CD4-positive, alpha-beta T cell treated with Interleukin-12 subunit alpha and Interleukin-12 subunit beta, for 1 hour (primary cell): ENCODE measurements at regions not wholly inside any gene's neighbourhood (a gene's known extent, or its start where the extent isn't known, plus 50 kb on each side); places are given as distances from the start of the nearest gene placed in this dataset.

Experiments used
- DNase-seq: peaks from one replicate; pipeline ENCODE4 v3.0.0-alpha.2; 2020

DNA sequence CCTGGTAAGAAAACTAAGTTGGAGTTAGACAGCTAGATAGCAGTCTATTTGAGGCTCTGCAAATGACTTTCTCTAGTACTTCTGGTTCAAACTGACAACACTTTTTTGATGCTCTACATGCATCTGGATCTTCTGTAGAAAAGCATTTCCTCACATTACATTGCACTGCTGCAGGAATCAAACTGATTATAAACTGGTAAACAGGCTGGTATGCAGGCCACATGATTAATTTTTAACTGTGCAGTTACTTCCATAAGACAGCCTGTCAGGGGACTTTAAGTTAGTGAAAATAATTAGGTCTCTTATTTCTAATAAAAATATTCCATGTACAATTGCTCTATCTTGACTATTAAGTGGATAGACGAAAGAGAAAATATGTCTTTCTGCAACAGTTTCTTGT, 550.0 kb upstream of the ALCAM start:
- no peak for DNase-seq

GRCh38 chr3:104819333-104819732, 547.4 kb upstream of the ALCAM start:
- no peak for DNase-seq

GRCh38 chr3:104820959-104821358, 545.8 kb upstream of the ALCAM start:
- no peak for DNase-seq

DNA sequence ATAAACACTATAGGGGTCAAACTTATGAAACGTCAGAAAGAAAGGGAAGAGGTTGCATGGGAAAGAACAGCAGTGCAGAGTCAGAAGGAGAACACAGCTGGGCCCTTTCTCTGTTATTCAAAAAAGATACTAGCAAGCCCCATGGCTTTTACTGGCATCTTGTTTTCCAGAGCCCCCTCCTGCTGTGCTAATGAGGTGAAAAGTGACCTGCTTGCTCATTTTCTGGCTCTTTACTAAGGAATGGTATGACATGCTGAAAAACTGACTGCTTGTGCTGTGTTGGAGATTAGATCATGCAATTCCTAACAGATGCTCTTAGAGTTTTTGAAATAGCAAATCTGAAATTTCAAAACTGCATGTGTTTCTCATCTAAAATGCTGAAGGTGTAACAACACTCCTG, 541.6 kb upstream of the ALCAM start:
- DNase-seq = no peak

DNA sequence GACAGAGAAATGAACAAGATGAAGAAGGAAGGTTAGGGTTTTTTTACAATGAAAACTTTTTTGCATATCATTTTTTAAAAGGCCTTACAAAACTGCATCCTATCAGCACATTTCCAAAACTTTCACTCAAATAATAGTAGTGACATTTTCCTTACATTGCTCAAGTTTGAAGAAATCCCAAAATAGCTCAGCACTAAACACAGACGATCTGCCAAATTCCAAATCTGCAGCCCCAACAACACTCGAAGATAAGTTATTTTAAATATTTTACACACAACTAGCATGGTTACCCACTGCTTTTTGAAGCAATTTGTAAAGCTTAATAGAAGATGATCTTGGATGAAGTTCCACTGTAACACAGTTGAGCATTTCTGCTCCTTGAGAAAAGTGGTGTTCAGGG, 535.6 kb upstream of the ALCAM start:
- DNase-seq = no peak

- no peak for DNase-seq
Observed at GRCh38 chr3:104832530-104832929, 534.2 kb upstream of the ALCAM start.

- DNase-seq = no peak
Observed at GRCh38 chr3:104835376-104835775, 531.3 kb upstream of the ALCAM start.

- no peak for DNase-seq
Observed at GRCh38 chr3:104846270-104846669, 520.4 kb upstream of the ALCAM start.

DNA sequence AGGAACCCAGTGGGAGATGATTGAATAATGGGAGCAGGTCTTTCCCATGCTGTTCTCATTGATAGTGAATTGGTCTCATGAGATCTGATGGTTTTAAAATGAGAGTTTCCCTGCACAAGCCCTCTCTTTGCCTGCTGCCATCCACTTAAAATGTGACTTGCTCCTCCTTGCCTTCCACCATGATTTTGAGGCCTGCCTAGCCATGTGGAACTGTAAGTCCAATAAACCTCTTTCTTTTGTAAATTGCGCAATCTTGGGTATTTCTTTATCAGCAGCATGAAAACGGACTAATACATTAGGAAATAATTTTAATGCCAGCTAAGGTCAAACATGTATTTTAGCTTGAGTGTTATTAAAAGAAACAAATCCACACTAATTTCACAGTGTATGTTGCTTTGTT, 517.6 kb upstream of the ALCAM start:
- no peak for DNase-seq

DNA sequence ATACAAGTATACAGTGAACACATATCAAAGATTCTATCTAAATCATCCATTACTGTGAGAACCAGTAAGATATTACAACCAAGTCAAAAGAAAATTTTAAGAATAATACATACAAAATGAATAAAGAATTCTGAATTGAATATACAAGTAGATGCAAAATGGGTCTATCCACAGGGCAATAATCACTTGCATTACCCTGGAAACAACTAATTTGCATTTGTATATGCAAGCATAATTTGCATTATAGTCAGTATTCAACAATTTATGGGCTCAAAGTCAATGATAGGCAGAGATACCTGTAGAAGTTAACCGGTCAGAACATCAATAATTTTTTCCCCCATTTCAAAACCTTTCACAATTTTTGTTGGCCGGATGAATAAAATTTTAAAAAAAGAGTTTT, 512.2 kb upstream of the ALCAM start:
- no peak for DNase-seq

GRCh38 chr3:104855702-104856101, 511.0 kb upstream of the ALCAM start:
- no peak for DNase-seq

DNA sequence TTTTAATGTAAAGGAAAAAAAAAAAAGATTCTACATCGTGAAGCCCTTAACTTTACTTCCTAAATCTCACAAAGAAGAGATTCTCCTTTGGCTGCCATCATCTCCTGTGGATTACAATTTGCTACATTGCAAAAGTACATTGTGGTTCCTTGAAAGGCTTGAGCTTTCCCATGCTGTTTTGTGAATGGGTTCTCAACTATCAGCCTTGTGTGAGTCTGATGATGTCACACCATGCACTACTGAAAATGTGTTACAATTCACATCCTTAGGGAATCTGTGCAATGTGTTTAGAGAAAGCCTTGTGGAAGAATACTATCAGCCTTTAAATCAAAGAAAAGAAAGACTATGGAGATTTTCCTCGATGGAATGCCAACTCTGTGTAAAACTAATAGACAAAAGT, 510.0 kb upstream of the ALCAM start:
- no peak for DNase-seq

GRCh38 chr3:104868291-104868690, 498.4 kb upstream of the ALCAM start:
- DNase-seq = no peak

- no peak for DNase-seq
Observed at GRCh38 chr3:104870276-104870675, 496.4 kb upstream of the ALCAM start.

DNA sequence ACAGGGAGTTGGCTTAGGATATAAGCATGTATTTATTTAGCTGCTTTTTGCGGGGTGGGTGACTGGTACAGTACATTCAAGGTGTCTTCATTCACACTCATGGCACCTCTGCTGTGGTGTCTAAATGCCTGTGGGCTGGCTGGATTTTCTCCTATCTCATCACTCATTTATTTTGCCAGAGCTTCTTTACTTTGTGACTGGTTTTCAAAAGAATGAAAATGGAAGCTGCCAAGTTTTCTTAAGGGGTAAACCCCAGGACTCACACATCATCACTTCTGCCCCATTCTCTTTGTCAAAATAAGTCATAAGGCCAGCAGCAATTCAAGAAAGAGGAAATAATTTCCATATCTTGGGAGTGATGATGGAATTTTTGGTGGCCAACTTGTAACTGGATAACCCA, 493.4 kb upstream of the ALCAM start:
- no peak for DNase-seq

- no peak for DNase-seq
Observed at GRCh38 chr3:104878395-104878794, 488.3 kb upstream of the ALCAM start.

GRCh38 chr3:104879919-104880318, 486.8 kb upstream of the ALCAM start:
- no peak for DNase-seq

DNA sequence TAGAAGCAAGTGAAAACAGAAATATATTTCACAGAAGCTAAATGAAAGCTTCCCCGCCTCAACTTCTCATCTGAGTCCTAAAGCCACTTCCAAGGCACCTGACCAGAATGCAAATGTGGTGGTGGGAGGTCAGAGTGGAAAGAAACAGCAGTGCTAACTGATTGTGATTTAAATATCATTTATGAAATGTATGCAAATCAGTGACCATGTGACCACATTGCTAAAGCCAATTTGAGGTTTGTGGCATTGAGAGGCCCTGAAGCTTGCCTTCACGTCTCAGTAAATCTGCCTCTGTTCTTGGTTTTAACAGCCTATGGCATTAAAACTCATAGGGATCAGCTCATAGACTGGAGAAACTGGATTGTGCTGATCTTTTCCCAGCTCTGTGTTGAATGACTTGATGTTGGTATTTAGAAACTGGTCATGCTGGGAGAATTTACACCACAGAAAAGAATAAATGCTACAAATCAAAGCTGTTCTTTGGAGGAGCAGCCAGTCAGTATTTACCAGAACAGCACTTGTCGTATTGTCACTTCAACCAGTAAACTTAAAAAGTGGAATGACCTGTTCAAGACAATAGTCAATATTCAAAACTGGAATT, 481.4 kb upstream of the ALCAM start:
- DNase-seq = no peak

GRCh38 chr3:104886220-104886995, 480.3 kb upstream of the ALCAM start:
- no peak for DNase-seq

- no peak for DNase-seq
Observed at GRCh38 chr3:104887069-104887468, 479.6 kb upstream of the ALCAM start.

DNA sequence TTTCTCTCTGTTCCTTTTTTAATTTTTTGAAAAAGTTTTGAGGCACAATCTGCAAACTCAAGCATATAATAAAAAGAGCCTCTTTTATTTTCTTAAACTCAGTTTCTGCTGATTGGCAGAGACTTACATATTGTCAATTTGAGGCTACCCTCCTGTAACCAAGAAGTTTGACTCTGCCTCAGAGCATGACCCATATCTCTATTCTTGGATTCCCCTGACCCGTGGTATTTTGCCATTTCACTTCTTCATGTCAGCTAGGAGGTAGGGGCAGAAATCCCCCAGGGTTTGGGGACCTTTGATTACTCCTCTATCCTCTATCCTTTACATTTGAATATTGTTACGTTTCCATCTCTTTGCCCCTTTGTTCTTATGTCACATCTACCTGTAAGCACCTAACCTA, 479.1 kb upstream of the ALCAM start:
- DNase-seq = no peak

GRCh38 chr3:104892044-104892443, 474.7 kb upstream of the ALCAM start:
- DNase-seq = no peak

- no peak for DNase-seq
Observed at GRCh38 chr3:104896624-104897023, 470.1 kb upstream of the ALCAM start.

DNA sequence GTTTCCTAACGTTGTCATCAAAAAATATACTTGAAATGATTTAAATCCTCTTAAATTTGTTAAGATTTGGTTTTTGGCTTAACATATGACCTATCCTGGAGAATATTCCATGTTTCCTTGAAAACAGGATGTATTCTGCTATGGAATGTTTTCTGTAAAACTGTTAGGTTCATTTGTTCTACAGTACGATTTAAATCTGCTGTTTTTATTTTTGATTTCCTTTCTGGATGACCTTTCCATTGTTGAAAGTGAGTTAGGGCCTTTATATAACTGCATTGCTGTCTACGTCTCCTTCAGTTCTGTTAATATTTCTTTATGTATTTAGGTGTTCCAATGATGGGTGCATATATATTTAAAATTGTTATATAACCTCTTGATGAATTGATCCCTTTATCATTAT, 465.3 kb upstream of the ALCAM start:
- DNase-seq = no peak

DNA sequence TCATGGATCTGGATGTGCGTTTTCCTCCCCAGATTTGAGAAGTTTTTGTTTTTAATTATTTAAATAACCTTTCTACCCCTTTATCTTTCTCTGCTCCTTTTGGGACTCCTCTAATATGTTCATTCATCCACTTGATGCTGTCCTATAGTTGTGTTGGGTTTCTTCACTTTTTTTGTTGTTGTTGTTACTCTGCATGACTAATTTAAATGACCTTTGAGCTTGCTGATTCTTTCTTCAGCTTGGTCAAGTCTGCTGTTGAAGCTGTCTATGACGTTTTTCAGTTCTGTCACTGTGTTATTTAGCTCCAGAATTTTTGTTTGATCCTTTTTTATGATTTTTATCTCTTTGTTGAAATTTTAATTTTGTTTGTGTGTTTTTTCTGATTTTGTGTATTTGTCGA, 463.6 kb upstream of the ALCAM start:
- DNase-seq = no peak
